GM12878 (cell line): ENCODE measurements at regions not wholly inside any gene's neighbourhood (a gene's known extent, or its start where the extent isn't known, plus 50 kb on each side); places are given as distances from the start of the nearest gene placed in this dataset.

Experiments
- ATAC-seq: fragments of 200-7000 bp; cut with Tn5 transposase; 3 replicates; pipeline ENCODE4 v1.9.1; 2020; ENCODE audit warnings: mild to moderate bottlenecking, moderate library complexity
- BruUV-seq: library from RNA; stranded (reverse); fragments of 400-500 nt; replicated peaks from 2 replicates; lab custom pipeline; 2021; lab: Mats Ljungman, UMichigan
- CTCF ChIA-PET: fragments of 300-600 bp; sonication (Branson Sonifier 250); formaldehyde crosslinking; extraction: SDS; loops from one replicate; lab custom pipeline; 2021; ENCODE audit warnings: inconsistent platforms; lab: Yijun Ruan, JAX
- POLR2A ChIA-PET: fragments of 350-600 bp; formaldehyde crosslinking; extraction: SDS; loops from one replicate; lab custom pipeline; 2021; ENCODE audit warnings: inconsistent platforms; lab: Charles Lee
- RAD21 ChIA-PET: fragments of 300-600 bp; sonication (Branson Sonifier 250); formaldehyde crosslinking; loops from one replicate; lab custom pipeline; 2023; ENCODE audit warnings: antibody characterized with exemption; ENCODE audit not compliant: unreplicated experiment; lab: Charles Lee
- SMC1A ChIA-PET: fragments of 300-600 bp; sonication (Branson Sonifier 250); formaldehyde crosslinking; loops from one replicate; lab custom pipeline; 2023; ENCODE audit not compliant: unreplicated experiment, uncharacterized antibody; lab: Charles Lee
- DNase-seq: peaks from one replicate; pipeline ENCODE4 v3.0.0-alpha.2; 2011; ENCODE audit warnings: low read depth, low spot score
- FAIRE-seq: peaks from 3 replicates; lab custom pipeline; 2011; peaks lifted over from hg19 to GRCh38; lab: Jason Lieb, UNC
- H2AFZ ChIP-seq: 2 replicates; pipeline ENCODE4 v1.6.0; 2011; ENCODE audit warnings: low read depth, low read length, control low read depth; ENCODE audit not compliant: control insufficient read depth
- H3K27ac ChIP-seq: 2 replicates; pipeline ENCODE4 v1.5.1; 2011; ENCODE audit warnings: control low read depth; ENCODE audit not compliant: control insufficient read depth, insufficient read depth
- H3K27me3 ChIP-seq, 2 experiments: replicated peaks in 1 of 2; 2 replicates each; pipeline versions ENCODE4 v1.6.0 to v1.6.1; 2011; ENCODE audit warnings: low read length in 1 of 2; ENCODE audit not compliant: control insufficient read depth in 2 of 2, insufficient read depth in 2 of 2
- H3K36me3 ChIP-seq, 2 experiments: 2 replicates each; pipeline ENCODE4 v1.5.1; 2011; ENCODE audit warnings: low read length in 1 of 2; ENCODE audit not compliant: control insufficient read depth in 2 of 2, insufficient read depth in 2 of 2
- H3K4me1 ChIP-seq: 2 replicates; pipeline ENCODE4 v1.6.1; 2011; ENCODE audit warnings: mild to moderate bottlenecking, low read length, moderate library complexity, mixed read lengths; ENCODE audit not compliant: control insufficient read depth, insufficient read depth
- H3K4me2 ChIP-seq: 2 replicates; pipeline ENCODE4 v1.6.0; 2011; ENCODE audit warnings: control low read depth; ENCODE audit not compliant: control insufficient read depth, insufficient read depth
- H3K4me3 ChIP-seq: fragments of 200-600 bp; sonication (generic); 2 replicates; pipeline ENCODE4 v1.5.1; 2016
- H3K79me2 ChIP-seq: 2 replicates; pipeline ENCODE4 v1.6.0; 2011; ENCODE audit warnings: low read length; ENCODE audit not compliant: control insufficient read depth, insufficient read depth
- H3K9ac ChIP-seq: 2 replicates; pipeline ENCODE4 v1.8.0; 2011; ENCODE audit warnings: low read length, control low read depth, mixed read lengths; ENCODE audit not compliant: control insufficient read depth, insufficient read depth
- H3K9me3 ChIP-seq: replicated peaks from 3 replicates; pipeline ENCODE4 v1.5.1; 2011; ENCODE audit warnings: mild to moderate bottlenecking, low read length; ENCODE audit not compliant: control insufficient read depth, insufficient read depth
- H4K20me1 ChIP-seq: 2 replicates; pipeline ENCODE4 v1.6.0; 2011; ENCODE audit not compliant: control insufficient read depth, insufficient read depth
- ATF7 ChIP-seq: fragments of 450-650 bp; IDR thresholded peaks from 2 replicates; pipeline ENCODE4 v1.6.1; 2016; ENCODE audit warnings: low read depth, mild to moderate bottlenecking
- BHLHE40 ChIP-seq, 2 experiments: fragments of 450-650 bp in 1 of 2; IDR thresholded peaks; 2 replicates each; pipeline ENCODE4 v1.6.1; 2011 to 2017; ENCODE audit warnings: low read depth in 2 of 2, borderline replicate concordance in 1 of 2, improper control_type of control experiment in 1 of 2, low read length in 1 of 2, mild to moderate bottlenecking in 1 of 2
- EGR1 ChIP-seq, 2 experiments: IDR thresholded peaks; 1 replicate in 1 of 2; 2 replicates in 1 of 2; pipeline ENCODE4 v1.6.1; 2011 to 2012; ENCODE audit warnings: low read depth in 2 of 2, low read length in 2 of 2, borderline replicate concordance in 1 of 2, mild to moderate bottlenecking in 1 of 2, moderate library complexity in 1 of 2
- ESRRA ChIP-seq: IDR thresholded peaks from 2 replicates; pipeline ENCODE4 v1.6.1; 2012; ENCODE audit warnings: mild to moderate bottlenecking, low read length, improper control_type of control experiment
- FOXK2 ChIP-seq: fragments of 450-650 bp; IDR thresholded peaks from 2 replicates; pipeline ENCODE4 v1.6.1; 2017; ENCODE audit warnings: mild to moderate bottlenecking, moderate library complexity
- HCFC1 ChIP-seq: fragments of 150-350 bp; IDR thresholded peaks from 2 replicates; pipeline ENCODE4 v1.6.1; 2014; ENCODE audit warnings: low read length
- HDGF ChIP-seq: fragments of 450-650 bp; IDR thresholded peaks from 2 replicates; pipeline ENCODE4 v1.6.1; 2016; ENCODE audit warnings: antibody characterized with exemption
- MYC ChIP-seq: IDR thresholded peaks from 2 replicates; pipeline ENCODE4 v1.6.1; 2011; ENCODE audit warnings: mild to moderate bottlenecking, low read length, moderate library complexity, inconsistent platforms; ENCODE audit not compliant: insufficient read depth, insufficient replicate concordance, insufficient read length, severe bottlenecking
- NRF1 ChIP-seq: conservative IDR thresholded peaks from 2 replicates; pipeline ENCODE4 v1.6.1; 2011; ENCODE audit warnings: mild to moderate bottlenecking, low read depth, low read length, improper control_type of control experiment
- PML ChIP-seq: IDR thresholded peaks from 2 replicates; pipeline ENCODE4 v1.6.1; 2012; ENCODE audit warnings: low read length, inconsistent platforms
- RAD51 ChIP-seq: fragments of 450-650 bp; IDR thresholded peaks from 2 replicates; pipeline ENCODE4 v1.6.1; 2016; ENCODE audit warnings: moderate library complexity, mild to moderate bottlenecking, inconsistent platforms
- SIX5 ChIP-seq: IDR thresholded peaks from 2 replicates; pipeline ENCODE4 v1.6.1; 2011; ENCODE audit warnings: mild to moderate bottlenecking, low read depth, low read length, moderate library complexity; ENCODE audit not compliant: severe bottlenecking
- SP1 ChIP-seq: IDR thresholded peaks from one replicate; pipeline ENCODE4 v1.6.1; 2011; ENCODE audit warnings: low read depth, low read length
- SPI1 ChIP-seq: IDR thresholded peaks from 2 replicates; pipeline ENCODE4 v1.6.1; 2011; ENCODE audit warnings: low read depth, mild to moderate bottlenecking, low read length, moderate library complexity, borderline replicate concordance; ENCODE audit not compliant: insufficient read depth
- SUZ12 ChIP-seq: fragments of 200-600 bp; sonication (generic); IDR thresholded peaks from one replicate; pipeline ENCODE4 v1.6.1; 2018; ENCODE audit warnings: antibody characterized with exemption, mild to moderate bottlenecking; ENCODE audit not compliant: unreplicated experiment
- TCF3 ChIP-seq: IDR thresholded peaks from 2 replicates; pipeline ENCODE4 v1.6.1; 2012; ENCODE audit warnings: low read depth, mild to moderate bottlenecking, low read length, borderline replicate concordance; ENCODE audit not compliant: insufficient read depth
- TCF7 ChIP-seq: IDR thresholded peaks from 2 replicates; pipeline ENCODE4 v1.6.1; 2014; ENCODE audit warnings: antibody characterized with exemption, borderline replicate concordance
- ZNF274 ChIP-seq: IDR thresholded peaks from one replicate; pipeline ENCODE4 v1.8.0; 2011; ENCODE audit not compliant: insufficient read length, insufficient read depth
- WGBS: methylation state at CpG from one replicate; pipeline ENCODE4 v1.1.6; 2016; ENCODE audit warnings: low lambda C conversion rate; ENCODE audit not compliant: insufficient replicate concordance, insufficient coverage; ENCODE audit errors: missing lambda C conversion rate; 5-methylcytosine and 5-hydroxymethylcytosine counted together
- in situ Hi-C: fragments of 300-500 bp; cut with MboI; formaldehyde crosslinking; loops from 9 replicates; pipeline ENCODE4 v1.14.3; 2018; ENCODE audit warnings: mixed read lengths
- intact Hi-C: fragments of 100-400 bp; cut with micrococcal nuclease; formaldehyde crosslinking; loops from one replicate; pipeline ENCODE4 v1.14.2; 2022; ENCODE audit not compliant: unreplicated experiment
- TF ChIP-seq, protein P1 (sequence below): IDR thresholded peaks from 2 replicates; pipeline ENCODE4 v1.6.1; 2012; ENCODE audit warnings: low read depth, low read length, improper control_type of control experiment
- TF ChIP-seq, protein P2 (sequence below): fragments of 150-350 bp; IDR thresholded peaks from 2 replicates; pipeline ENCODE4 v1.6.1; 2014; ENCODE audit warnings: mild to moderate bottlenecking, low read depth, low read length

DNA sequence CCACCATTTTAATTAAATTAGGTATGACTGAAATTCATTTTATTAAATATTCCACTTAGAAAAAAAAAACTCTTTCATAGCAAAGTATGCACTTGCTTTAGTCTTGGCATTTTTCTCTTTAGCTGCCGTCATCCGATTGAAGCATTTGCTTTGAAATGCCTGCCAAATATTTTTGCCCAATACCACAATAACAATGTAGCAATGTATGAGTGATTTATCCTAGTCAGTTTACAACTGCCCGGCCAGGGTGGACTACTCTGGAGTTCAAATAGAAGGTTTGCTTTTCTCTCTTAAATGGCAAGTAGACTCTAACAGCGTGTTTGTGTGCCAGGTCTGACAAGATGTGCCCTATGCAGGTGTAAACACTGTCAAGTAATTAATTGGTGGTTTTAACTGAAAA lies 675.3 kb upstream of the SGCG start:
- no peaks in the 10 kb centered on the region for H3K27me3 ChIP-seq
- in situ Hi-C loops (no loop called here), intact Hi-C loops (no loop called here)
- POLR2A ChIA-PET: no interaction called here
- H3K36me3 ChIP-seq: no peaks in the 10 kb centered on the region
- H2AFZ ChIP-seq: no peak overlapping the region
- no peaks in the 10 kb centered on the region for H4K20me1 ChIP-seq
- H3K4me3 ChIP-seq: no peak overlapping the region
- H3K4me2 ChIP-seq: no peak overlapping the region
- no peaks in the 10 kb centered on the region for H3K4me1 ChIP-seq
- H3K9me3 ChIP-seq: no peaks in the 10 kb centered on the region
- DNase-seq (no peak), ATAC-seq (no peak), FAIRE-seq (no peak)
- RAD21 ChIA-PET: no interaction called here
- H3K9ac ChIP-seq: no peak overlapping the region
- CTCF ChIA-PET: interaction anchor here (0.6 kb wide), 1 partner anchor 274 kb away, joined by 3 read pairs; no protein-coding TSS in a partner anchor
- no peak for TF ChIP-seq EGR1 (IDR thresholded peaks at IDR 0.05; ENCODE audit: borderline replicate concordance in 1 of 2, low read depth in 2 of 2, low read length in 2 of 2)
- no peak for TF ChIP-seq ESRRA
- no peak for TF ChIP-seq NRF1
- no peak for TF ChIP-seq SPI1
- no peak for TF ChIP-seq FOXK2
- no peak for TF ChIP-seq ZNF274
- TF ChIP-seq, protein P1, sequence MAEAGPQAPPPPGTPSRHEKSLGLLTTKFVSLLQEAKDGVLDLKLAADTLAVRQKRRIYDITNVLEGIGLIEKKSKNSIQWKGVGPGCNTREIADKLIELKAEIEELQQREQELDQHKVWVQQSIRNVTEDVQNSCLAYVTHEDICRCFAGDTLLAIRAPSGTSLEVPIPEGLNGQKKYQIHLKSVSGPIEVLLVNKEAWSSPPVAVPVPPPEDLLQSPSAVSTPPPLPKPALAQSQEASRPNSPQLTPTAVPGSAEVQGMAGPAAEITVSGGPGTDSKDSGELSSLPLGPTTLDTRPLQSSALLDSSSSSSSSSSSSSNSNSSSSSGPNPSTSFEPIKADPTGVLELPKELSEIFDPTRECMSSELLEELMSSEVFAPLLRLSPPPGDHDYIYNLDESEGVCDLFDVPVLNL: no peak
- TF ChIP-seq, protein P2, sequence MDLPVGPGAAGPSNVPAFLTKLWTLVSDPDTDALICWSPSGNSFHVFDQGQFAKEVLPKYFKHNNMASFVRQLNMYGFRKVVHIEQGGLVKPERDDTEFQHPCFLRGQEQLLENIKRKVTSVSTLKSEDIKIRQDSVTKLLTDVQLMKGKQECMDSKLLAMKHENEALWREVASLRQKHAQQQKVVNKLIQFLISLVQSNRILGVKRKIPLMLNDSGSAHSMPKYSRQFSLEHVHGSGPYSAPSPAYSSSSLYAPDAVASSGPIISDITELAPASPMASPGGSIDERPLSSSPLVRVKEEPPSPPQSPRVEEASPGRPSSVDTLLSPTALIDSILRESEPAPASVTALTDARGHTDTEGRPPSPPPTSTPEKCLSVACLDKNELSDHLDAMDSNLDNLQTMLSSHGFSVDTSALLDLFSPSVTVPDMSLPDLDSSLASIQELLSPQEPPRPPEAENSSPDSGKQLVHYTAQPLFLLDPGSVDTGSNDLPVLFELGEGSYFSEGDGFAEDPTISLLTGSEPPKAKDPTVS: no peak
- TF ChIP-seq SP1: no peak
- TF ChIP-seq SIX5: no peak
- TF ChIP-seq MYC: no peak
- TF ChIP-seq TCF7: no peak
- TF ChIP-seq TCF3: no peak
- TF ChIP-seq BHLHE40 (IDR thresholded peaks at IDR 0.05; ENCODE audit: borderline replicate concordance in 1 of 2, low read depth in 2 of 2, low read length in 1 of 2): no peak
- TF ChIP-seq PML: no peak
- TF ChIP-seq SUZ12: no peak
- no peak for TF ChIP-seq HDGF
- TF ChIP-seq RAD51: no peak
- no peak for TF ChIP-seq ATF7
- no peak for TF ChIP-seq HCFC1
- no peak overlapping the region for H3K27ac ChIP-seq
- BruUV-seq: no TSS peak
- no peaks in the 10 kb centered on the region for H3K79me2 ChIP-seq
- SMC1A ChIA-PET: no interaction called here
- 55% methylated on average over 4 of the region's 4 CpGs for WGBS
